ENCODE measurements at regions not wholly inside any gene's neighbourhood (a gene's known extent, or its start where the extent isn't known, plus 50 kb on each side); places are given as distances from the start of the nearest gene placed in this dataset.
"Not testable (repeated sequence)": the region's sequence is repeated elsewhere in the genome, so short reads cannot be mapped to it uniquely, and the experiment has no call there.

- 71 to 73% methylated on average over 1 of the region's 1 CpG for WGBS, 2 donors
- intact Hi-C loops (cut with DNase I) = no loop called here
Observed at GRCh38 chr6:97969065-97969464, 686.0 kb upstream of the MMS22L start.

GRCh38 chr6:97977084-97977483, 694.1 kb upstream of the MMS22L start:
- WGBS, 2 donors = 43 to 67% methylated on average over 2 of the region's 2 CpGs
- H3K27ac ChIP-seq = no peak overlapping the region
- H3K36me3 ChIP-seq = no peaks in the 10 kb centered on the region
- DNase-seq = no peak
- no peaks in the 10 kb centered on the region for H3K9me3 ChIP-seq
- intact Hi-C loops (cut with DNase I) = no loop called here
- H3K27me3 ChIP-seq = no peaks in the 10 kb centered on the region
- H3K4me3 ChIP-seq = no peak overlapping the region
- TF ChIP-seq EP300 (IDR thresholded peaks at IDR 0.05) (no peak), POLR2A (IDR thresholded peaks at IDR 0.05) (no peak), CTCF (IDR thresholded peaks at IDR 0.05) (no peak), POLR2AphosphoS5 (IDR thresholded peaks at IDR 0.05) (no peak)
- H3K4me1 ChIP-seq = no peaks in the 10 kb centered on the region

More at GRCh38 chr6:97969065-97969464, 686.0 kb upstream of the MMS22L start:
- no peak overlapping the region for H3K4me3 ChIP-seq
- H3K27me3 ChIP-seq = no peaks in the 10 kb centered on the region
- no peak overlapping the region for H3K27ac ChIP-seq
- no peaks in the 10 kb centered on the region for H3K4me1 ChIP-seq
- no peaks in the 10 kb centered on the region for H3K9me3 ChIP-seq
- no peaks in the 10 kb centered on the region for H3K36me3 ChIP-seq
- no peak for TF ChIP-seq POLR2A (IDR thresholded peaks at IDR 0.05)
- TF ChIP-seq CTCF (IDR thresholded peaks at IDR 0.05) = no peak
- DNase-seq = no peak

- intact Hi-C loops (cut with DNase I) = no loop called here
- TF ChIP-seq POLR2AphosphoS5 (IDR thresholded peaks at IDR 0.05) = no peak
- no peak for TF ChIP-seq POLR2A (IDR thresholded peaks at IDR 0.05)
- TF ChIP-seq CTCF (IDR thresholded peaks at IDR 0.05) = no peak
Observed at GRCh38 chr6:97978855-97979271, 695.8 kb upstream of the MMS22L start.

GRCh38 chr6:97979285-97979684, 696.3 kb upstream of the MMS22L start:
- H3K36me3 ChIP-seq; H3K27me3 ChIP-seq; H3K27ac ChIP-seq; H3K9me3 ChIP-seq; H3K4me3 ChIP-seq; DNase-seq; intact Hi-C loops (cut with DNase I); H3K4me1 ChIP-seq: not testable (repeated sequence)
- WGBS, 2 donors = 92% methylated on average over 16 of the region's 16 CpGs

More at GRCh38 chr6:97978855-97979271, 695.8 kb upstream of the MMS22L start:
- Histone ChIP-seq H3K27me3 (no peaks in the 10 kb centered on the region), H3K27ac (no peak overlapping the region), H3K36me3 (no peaks in the 10 kb centered on the region), H3K4me1 (no peaks in the 10 kb centered on the region), H3K9me3 (no peaks in the 10 kb centered on the region), H3K4me3 (no peak overlapping the region)
- no peak for DNase-seq
- 82% methylated on average over 15 of the region's 15 CpGs for WGBS, 2 donors

GRCh38 chr6:97989451-97989850, 706.4 kb upstream of the MMS22L start:
- Histone ChIP-seq H3K27me3 (no peaks in the 10 kb centered on the region), H3K36me3 (no peaks in the 10 kb centered on the region), H3K27ac (no peak overlapping the region), H3K4me1 (no peaks in the 10 kb centered on the region), H3K9me3 (no peaks in the 10 kb centered on the region), H3K4me3 (no peak overlapping the region)
- TF ChIP-seq CTCF (IDR thresholded peaks at IDR 0.05) (no peak), POLR2AphosphoS5 (IDR thresholded peaks at IDR 0.05) (no peak), EP300 (IDR thresholded peaks at IDR 0.05) (no peak), POLR2A (IDR thresholded peaks at IDR 0.05) (no peak)
- no peak for DNase-seq
- intact Hi-C loops (cut with DNase I) = no loop called here
- 39 to 43% methylated on average over 1 of the region's 1 CpG for WGBS, 2 donors

Data from sigmoid colon (tissue), 6 donors.